ENCODE measurements at regions not wholly inside any gene's neighbourhood (a gene's known extent, or its start where the extent isn't known, plus 50 kb on each side); places are given as distances from the start of the nearest gene placed in this dataset.

DNA sequence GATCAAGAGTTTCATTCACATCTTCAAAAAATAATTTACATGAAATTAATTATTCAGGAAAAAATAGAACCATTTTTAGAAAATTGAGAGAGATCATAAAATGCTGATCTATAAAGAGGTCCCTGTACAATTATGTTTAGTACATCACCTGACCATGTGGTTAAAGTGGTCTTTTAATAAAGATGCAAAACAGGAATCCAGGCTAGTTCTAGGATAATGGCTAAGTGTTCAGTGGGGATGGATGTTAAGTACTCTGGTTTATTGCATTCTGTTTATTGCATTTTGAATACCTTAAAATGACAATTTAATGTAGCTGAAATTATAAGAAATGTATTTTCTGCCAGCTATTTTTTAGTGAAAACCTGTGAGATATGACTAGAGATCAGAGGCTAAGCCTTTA is 72.0 kb upstream of the SMC2 start (continued):
- no peak for TF ChIP-seq ZNF740 (CRISPR knock-in tag; IDR thresholded peaks at IDR 0.05)
- no peak for TF ChIP-seq ZNF740 (tag; IDR thresholded peaks at IDR 0.05)
- TF ChIP-seq GTF2A2 (tag; IDR thresholded peaks at IDR 0.05) = no peak
- TF ChIP-seq SP2 (IDR thresholded peaks at IDR 0.05; ENCODE audit: extremely low read depth, low read depth, low read length, poor library complexity, severe bottlenecking) = no peak
- TF ChIP-seq ZC3H4 (CRISPR knock-in tag; IDR thresholded peaks at IDR 0.05; ENCODE audit: borderline replicate concordance) = no peak

DNA sequence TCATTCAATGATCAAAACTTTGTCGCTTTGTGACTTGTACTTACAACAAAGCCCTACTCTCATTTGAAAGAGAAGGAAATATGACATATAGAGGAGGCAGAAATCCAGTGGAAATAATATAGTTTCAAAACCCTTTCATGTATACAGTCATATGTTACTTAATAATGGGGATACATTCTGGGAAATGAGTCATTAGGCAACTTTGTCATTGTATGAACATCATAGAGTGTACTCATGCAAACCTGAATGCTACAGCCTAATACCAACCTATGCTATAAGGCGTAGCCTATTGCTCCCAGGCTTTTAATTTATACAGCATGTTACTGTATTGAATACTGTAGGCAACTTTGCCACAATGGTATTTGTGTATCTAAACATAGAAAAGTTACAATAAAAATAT is 69.0 kb upstream of the SMC2 start:
- Histone ChIP-seq H3K4me3 (no peak overlapping the region), H3K9ac (ENCODE audit: insufficient read depth in 1 of 2, low read depth in 2 of 2, low read length in 2 of 2) (no peak overlapping the region), H3K4me2 (ENCODE audit: insufficient read depth, low read length) (no peak overlapping the region), H3K4me1 (replicated peaks in 1 of 2; ENCODE audit: control insufficient read depth in 2 of 2, insufficient read depth in 2 of 2, low read length in 2 of 2) (no peaks in the 10 kb centered on the region), H3K36me3 (ENCODE audit: control insufficient read depth, insufficient read depth, low read length) (no peaks in the 10 kb centered on the region), H2AFZ (ENCODE audit: low read depth, low read length) (no peak overlapping the region), H4K20me1 (replicated peaks; ENCODE audit: control insufficient read depth, insufficient read depth, low read length) (no peaks in the 10 kb centered on the region), H3K79me2 (ENCODE audit: control insufficient read depth, insufficient read depth, low read length) (no peaks in the 10 kb centered on the region), H3K9me3 (replicated peaks; ENCODE audit: control insufficient read depth, insufficient read depth, low read depth, low read length) (no peaks in the 10 kb centered on the region), H3K9me1 (ENCODE audit: control insufficient read depth, insufficient read depth, low read length) (no peaks in the 10 kb centered on the region), H3K27ac (ENCODE audit: extremely low read depth, low read depth, low read length) (no peak overlapping the region), H3K27me3 (ENCODE audit: control insufficient read depth in 2 of 2, insufficient read depth in 2 of 2, low read length in 2 of 2) (no peaks in the 10 kb centered on the region)
- ChIA-PET POLR2A (no interaction called here), CTCF (ENCODE audit: low intra/inter-chr PET ratio) (no interaction called here)
- intact Hi-C loops (cut with micrococcal nuclease) = no loop called here
- no peak for ATAC-seq
- no TSS peak for BruUV-seq (replicated peaks)
- WGBS (ENCODE audit: insufficient coverage, low coverage, missing lambda C conversion rate) = 3% methylated on average over 2 of the region's 2 CpGs
- DNase-seq (ENCODE audit: extremely low read depth in 1 of 4, low spot score in 3 of 4) = no peak
- no peak for FAIRE-seq
- in situ Hi-C loops (cut with MboI) = no loop called here
- TF ChIP-seq HDAC6 (IDR thresholded peaks at IDR 0.05; ENCODE audit: low read depth, low read length) = no peak
- no peak for TF ChIP-seq SMARCA5 (IDR thresholded peaks at IDR 0.05)
- TF ChIP-seq MAFF (IDR thresholded peaks at IDR 0.05; ENCODE audit: low read length) = no peak
- no peak for TF ChIP-seq MGA (IDR thresholded peaks at IDR 0.05)
